ENCODE measurements at regions not wholly inside any gene's neighbourhood (a gene's known extent, or its start where the extent isn't known, plus 50 kb on each side); places are given as distances from the start of the nearest gene placed in this dataset.

GRCh38 chr15:35928847-35929246 is 382.9 kb upstream of the DPH6 start:
- Histone ChIP-seq H3K79me2 (replicated peaks; ENCODE audit: insufficient read depth, low read length) (no peaks in the 10 kb centered on the region), H3K27me3 (ENCODE audit: insufficient read depth, low read depth, low read length) (no peaks in the 10 kb centered on the region), H2AFZ (ENCODE audit: low read depth, low read length) (no peak overlapping the region), H3F3A (ENCODE audit: insufficient read depth, low read length, poor library complexity, severe bottlenecking) (no peaks in the 10 kb centered on the region), H3K4me2 (ENCODE audit: low read length) (no peak overlapping the region), H3K9me3 (ENCODE audit: low read length) (no peaks in the 10 kb centered on the region), H3K4me3 (ENCODE audit: low read length) (no peak overlapping the region), H4K20me1 (ENCODE audit: insufficient read depth) (no peaks in the 10 kb centered on the region), H3K9ac (ENCODE audit: low read length) (no peak overlapping the region), H3K36me3 (ENCODE audit: insufficient read depth, low read length) (no peaks in the 10 kb centered on the region), H3K27ac (ENCODE audit: low read length) (no peak overlapping the region), H3K9me2 (ENCODE audit: insufficient read depth, low read length) (no peaks in the 10 kb centered on the region)
- TF ChIP-seq POLR2AphosphoS5 (IDR thresholded peaks at IDR 0.05) = no peak
- no peak for TF ChIP-seq SMC3 (conservative IDR thresholded peaks at IDR 0.05; ENCODE audit: poor library complexity)
- no peak for TF ChIP-seq RAD21 (conservative IDR thresholded peaks at IDR 0.05)
- no peak for TF ChIP-seq EZH2 (IDR thresholded peaks at IDR 0.05; ENCODE audit: borderline replicate concordance, insufficient read depth, low read length, poor library complexity, severe bottlenecking)
- no peak for TF ChIP-seq MXI1 (conservative IDR thresholded peaks at IDR 0.05; ENCODE audit: poor library complexity, severe bottlenecking)
- TF ChIP-seq TAF1 (IDR thresholded peaks at IDR 0.05; ENCODE audit: low read depth) = no peak
- no peak for TF ChIP-seq REST (IDR thresholded peaks at IDR 0.05; ENCODE audit: borderline replicate concordance)

GRCh38 chr15:35929740-35930444 is 383.9 kb upstream of the DPH6 start:
- Histone ChIP-seq H3K79me2 (replicated peaks; ENCODE audit: insufficient read depth, low read length) (no peaks in the 10 kb centered on the region), H3K9ac (ENCODE audit: low read length) (no peak overlapping the region), H3K4me3 (ENCODE audit: low read length) (no peak overlapping the region), H3K27ac (ENCODE audit: low read length) (no peak overlapping the region), H2AFZ (ENCODE audit: low read depth, low read length) (no peak overlapping the region), H3K27me3 (ENCODE audit: insufficient read depth, low read depth, low read length) (no peaks in the 10 kb centered on the region), H4K20me1 (ENCODE audit: insufficient read depth) (no peaks in the 10 kb centered on the region), H3K36me3 (ENCODE audit: insufficient read depth, low read length) (no peaks in the 10 kb centered on the region), H3F3A (ENCODE audit: insufficient read depth, low read length, poor library complexity, severe bottlenecking) (no peaks in the 10 kb centered on the region), H3K4me2 (ENCODE audit: low read length) (no peak overlapping the region), H3K9me3 (ENCODE audit: low read length) (no peaks in the 10 kb centered on the region), H3K9me2 (ENCODE audit: insufficient read depth, low read length) (no peaks in the 10 kb centered on the region)
- no peak for TF ChIP-seq EP300 (conservative IDR thresholded peaks at IDR 0.05; ENCODE audit: poor library complexity, severe bottlenecking)

- no peak for TF ChIP-seq REST (IDR thresholded peaks at IDR 0.05; ENCODE audit: borderline replicate concordance)
- no peak for TF ChIP-seq SMC3 (conservative IDR thresholded peaks at IDR 0.05; ENCODE audit: poor library complexity)
- TF ChIP-seq TAF1 (IDR thresholded peaks at IDR 0.05; ENCODE audit: low read depth) = no peak
- TF ChIP-seq CTCF (IDR thresholded peaks at IDR 0.05; ENCODE audit: poor library complexity, severe bottlenecking) = no peak
- TF ChIP-seq EZH2 (IDR thresholded peaks at IDR 0.05; ENCODE audit: borderline replicate concordance, insufficient read depth, low read length, poor library complexity, severe bottlenecking) = no peak
- Histone ChIP-seq H3K27me3 (ENCODE audit: insufficient read depth, low read depth, low read length) (no peaks in the 10 kb centered on the region), H3K79me2 (replicated peaks; ENCODE audit: insufficient read depth, low read length) (no peaks in the 10 kb centered on the region), H3K9me2 (ENCODE audit: insufficient read depth, low read length) (no peaks in the 10 kb centered on the region), H3K36me3 (ENCODE audit: insufficient read depth, low read length) (no peaks in the 10 kb centered on the region), H2AFZ (ENCODE audit: low read depth, low read length) (no peak overlapping the region), H3K4me3 (ENCODE audit: low read length) (no peak overlapping the region), H3K9ac (ENCODE audit: low read length) (no peak overlapping the region), H3F3A (ENCODE audit: insufficient read depth, low read length, poor library complexity, severe bottlenecking) (no peaks in the 10 kb centered on the region), H3K9me3 (ENCODE audit: low read length) (no peaks in the 10 kb centered on the region), H4K20me1 (ENCODE audit: insufficient read depth) (no peaks in the 10 kb centered on the region), H3K4me2 (ENCODE audit: low read length) (no peak overlapping the region), H3K27ac (ENCODE audit: low read length) (no peak overlapping the region)
Measured at GRCh38 chr15:35931799-35932341, 385.9 kb upstream of the DPH6 start.

All from neural cell (in vitro differentiated cells).